ENCODE measurements at regions not wholly inside any gene's neighbourhood (a gene's known extent, or its start where the extent isn't known, plus 50 kb on each side); places are given as distances from the start of the nearest gene placed in this dataset.

DNA sequence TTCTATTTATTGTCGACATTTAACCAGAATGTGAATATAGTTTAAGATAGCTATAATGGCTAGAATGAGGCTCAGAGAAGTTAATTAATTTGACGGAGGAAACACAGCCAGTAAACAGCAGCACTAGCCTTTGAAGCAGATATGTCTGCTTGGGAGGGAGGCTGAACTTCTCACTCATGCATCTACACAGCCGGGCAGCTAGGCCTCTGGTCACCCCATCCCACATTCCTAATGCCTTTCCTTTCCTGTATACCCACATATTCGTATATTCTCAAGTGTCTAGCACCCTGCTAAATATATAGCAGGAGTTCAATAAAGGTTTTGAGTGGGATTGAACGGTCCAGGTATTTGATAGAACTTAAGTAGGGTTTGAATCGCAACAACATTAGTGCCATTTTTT lies 230.4 kb upstream of the PDE10A start:
- H2AK9ac ChIP-seq (replicated peaks; ENCODE audit: low read depth, low read length, poor library complexity): no peak overlapping the region
- TF ChIP-seq, protein P1, sequence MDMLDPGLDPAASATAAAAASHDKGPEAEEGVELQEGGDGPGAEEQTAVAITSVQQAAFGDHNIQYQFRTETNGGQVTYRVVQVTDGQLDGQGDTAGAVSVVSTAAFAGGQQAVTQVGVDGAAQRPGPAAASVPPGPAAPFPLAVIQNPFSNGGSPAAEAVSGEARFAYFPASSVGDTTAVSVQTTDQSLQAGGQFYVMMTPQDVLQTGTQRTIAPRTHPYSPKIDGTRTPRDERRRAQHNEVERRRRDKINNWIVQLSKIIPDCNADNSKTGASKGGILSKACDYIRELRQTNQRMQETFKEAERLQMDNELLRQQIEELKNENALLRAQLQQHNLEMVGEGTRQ (IDR thresholded peaks at IDR 0.05; ENCODE audit: low read depth, low read length): no peak
- TF ChIP-seq BHLHE40 (IDR thresholded peaks at IDR 0.05; ENCODE audit: low read depth, low read length) (no peak), SMC3 (IDR thresholded peaks at IDR 0.05; ENCODE audit: low read depth, low read length) (no peak), MXI1 (IDR thresholded peaks at IDR 0.05; ENCODE audit: borderline replicate concordance, low read depth, low read length) (no peak), RCOR1 (IDR thresholded peaks at IDR 0.05; ENCODE audit: insufficient replicate concordance, low read length) (no peak), RAD21 (IDR thresholded peaks at IDR 0.05; ENCODE audit: low read length) (no peak), CEBPB (IDR thresholded peaks at IDR 0.05; ENCODE audit: low read depth, low read length) (no peak), RFX5 (IDR thresholded peaks at IDR 0.05; ENCODE audit: low read depth, low read length) (no peak), CHD1 (IDR thresholded peaks at IDR 0.05; ENCODE audit: low read depth, low read length) (no peak), MAZ (IDR thresholded peaks at IDR 0.05; ENCODE audit: borderline replicate concordance, low read depth, low read length) (no peak), MAFK (IDR thresholded peaks at IDR 0.05; ENCODE audit: low read depth, low read length) (no peak), NFE2L2 (IDR thresholded peaks at IDR 0.05; ENCODE audit: low read depth, low read length) (no peak), POLR2A (IDR thresholded peaks at IDR 0.05; ENCODE audit: low read depth, low read length) (no peak), FOS (IDR thresholded peaks at IDR 0.05; ENCODE audit: low read depth, low read length) (no peak)
- TF ChIP-seq, protein P2, sequence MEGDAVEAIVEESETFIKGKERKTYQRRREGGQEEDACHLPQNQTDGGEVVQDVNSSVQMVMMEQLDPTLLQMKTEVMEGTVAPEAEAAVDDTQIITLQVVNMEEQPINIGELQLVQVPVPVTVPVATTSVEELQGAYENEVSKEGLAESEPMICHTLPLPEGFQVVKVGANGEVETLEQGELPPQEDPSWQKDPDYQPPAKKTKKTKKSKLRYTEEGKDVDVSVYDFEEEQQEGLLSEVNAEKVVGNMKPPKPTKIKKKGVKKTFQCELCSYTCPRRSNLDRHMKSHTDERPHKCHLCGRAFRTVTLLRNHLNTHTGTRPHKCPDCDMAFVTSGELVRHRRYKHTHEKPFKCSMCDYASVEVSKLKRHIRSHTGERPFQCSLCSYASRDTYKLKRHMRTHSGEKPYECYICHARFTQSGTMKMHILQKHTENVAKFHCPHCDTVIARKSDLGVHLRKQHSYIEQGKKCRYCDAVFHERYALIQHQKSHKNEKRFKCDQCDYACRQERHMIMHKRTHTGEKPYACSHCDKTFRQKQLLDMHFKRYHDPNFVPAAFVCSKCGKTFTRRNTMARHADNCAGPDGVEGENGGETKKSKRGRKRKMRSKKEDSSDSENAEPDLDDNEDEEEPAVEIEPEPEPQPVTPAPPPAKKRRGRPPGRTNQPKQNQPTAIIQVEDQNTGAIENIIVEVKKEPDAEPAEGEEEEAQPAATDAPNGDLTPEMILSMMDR (conservative IDR thresholded peaks at IDR 0.05; ENCODE audit: low read depth, low read length): no peak
- TF ChIP-seq, protein P3, sequence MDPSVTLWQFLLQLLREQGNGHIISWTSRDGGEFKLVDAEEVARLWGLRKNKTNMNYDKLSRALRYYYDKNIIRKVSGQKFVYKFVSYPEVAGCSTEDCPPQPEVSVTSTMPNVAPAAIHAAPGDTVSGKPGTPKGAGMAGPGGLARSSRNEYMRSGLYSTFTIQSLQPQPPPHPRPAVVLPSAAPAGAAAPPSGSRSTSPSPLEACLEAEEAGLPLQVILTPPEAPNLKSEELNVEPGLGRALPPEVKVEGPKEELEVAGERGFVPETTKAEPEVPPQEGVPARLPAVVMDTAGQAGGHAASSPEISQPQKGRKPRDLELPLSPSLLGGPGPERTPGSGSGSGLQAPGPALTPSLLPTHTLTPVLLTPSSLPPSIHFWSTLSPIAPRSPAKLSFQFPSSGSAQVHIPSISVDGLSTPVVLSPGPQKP (IDR thresholded peaks at IDR 0.05; ENCODE audit: borderline replicate concordance, low read depth, low read length): no peak
- H3K14ac ChIP-seq (replicated peaks; ENCODE audit: low read depth, low read length): no peak overlapping the region
- H3K27me3 ChIP-seq (ENCODE audit: control insufficient read depth, insufficient read depth, low read length): no peaks in the 10 kb centered on the region
- ATAC-seq (ENCODE audit: low read depth) (no peak), DNase-seq (no peak)
- H3K4me3 ChIP-seq (ENCODE audit: insufficient read depth, low read depth, low read length): no peak overlapping the region
- no peak overlapping the region for H4K5ac ChIP-seq (ENCODE audit: low read depth, low read length)
- ChIA-PET CTCF (interaction anchor here (0.6 to 1.0 kb wide), 2 partner anchors 15 to 204 kb away, joined by 3 read pairs; no protein-coding TSS in a partner anchor), POLR2A (ENCODE audit: unreplicated experiment) (no interaction called here)
- H4K20me1 ChIP-seq (ENCODE audit: insufficient read depth, low read length): no peaks in the 10 kb centered on the region
- H3K9me3 ChIP-seq (ENCODE audit: control insufficient read depth, insufficient read depth, low read length): no peaks in the 10 kb centered on the region
- no peak overlapping the region for H2BK15ac ChIP-seq (ENCODE audit: low read depth, low read length)
- in situ Hi-C loops (cut with MboI; ENCODE audit: low sequenced_read_pairs): no loop called here
- WGBS, 2 experiments (ENCODE audit: extremely low coverage in 2 of 2, insufficient read length in 1 of 2): no CpG with 5 or more reads among the region's 6 CpGs
- no peak overlapping the region for H3K56ac ChIP-seq (ENCODE audit: extremely low read depth, insufficient read depth, low read length)
- intact Hi-C loops (cut with micrococcal nuclease): no loop called here
- no peak overlapping the region for H3K4me2 ChIP-seq (ENCODE audit: low read depth, low read length)
- H2BK5ac ChIP-seq (ENCODE audit: low read depth, low read length, poor library complexity, severe bottlenecking): no peak overlapping the region
- H3K4ac ChIP-seq (ENCODE audit: low read depth, low read length): no peak overlapping the region
- H3K9me1 ChIP-seq (ENCODE audit: insufficient read depth, low read length): no peaks in the 10 kb centered on the region; the same call in 1 of the 2 replicates
- dilution Hi-C loops (cut with HindIII; ENCODE audit: low sequenced_read_pairs, unreplicated experiment): loop anchor here (25.0 kb wide), 1 partner anchor 194 kb away; no protein-coding TSS in a partner anchor
- no peak overlapping the region for H4K8ac ChIP-seq (ENCODE audit: low read depth in 2 of 2, low read length in 2 of 2)
- H3K79me1 ChIP-seq (ENCODE audit: low read depth in 1 of 2, low read length in 2 of 2): no peaks in the 10 kb centered on the region
- H3K9ac ChIP-seq (ENCODE audit: low read depth, low read length): no peak overlapping the region
- no TSS peak for BruUV-seq (replicated peaks)
- no peak overlapping the region for H2BK120ac ChIP-seq (ENCODE audit: low read depth, low read length)
- no peak overlapping the region for H2AK5ac ChIP-seq (ENCODE audit: low read depth, low read length)
- no peak overlapping the region for H3K27ac ChIP-seq (ENCODE audit: insufficient read depth, low read length)
- no peak overlapping the region for H4K91ac ChIP-seq (ENCODE audit: insufficient read depth, low read depth, low read length)
- H2BK20ac ChIP-seq (ENCODE audit: low read depth, low read length): no peak overlapping the region
- no peak overlapping the region for H3K23ac ChIP-seq (ENCODE audit: low read depth, low read length)
- no peak overlapping the region for H3K18ac ChIP-seq (ENCODE audit: low read depth, low read length)
- H2AFZ ChIP-seq (replicated peaks; ENCODE audit: low read length, poor library complexity): no peak overlapping the region
- H3K4me1 ChIP-seq (ENCODE audit: control insufficient read depth, insufficient read depth, low read length): peaks cover 2% of the 10 kb centered on the region; the same call in 1 of the 2 replicates
- peaks cover 3% of the 10 kb centered on the region; the same call in 1 of the 2 replicates for H3K36me3 ChIP-seq (ENCODE audit: control insufficient read depth, insufficient read depth, low read length)
